ENCODE measurements at regions not wholly inside any gene's neighbourhood (a gene's known extent, or its start where the extent isn't known, plus 50 kb on each side); places are given as distances from the start of the nearest gene placed in this dataset.

GRCh38 chr14:101193106-101193844, 289.8 kb upstream of the RTL1 start (continued):
- no peak for TF ChIP-seq CTCF (IDR thresholded peaks at IDR 0.05)
- TF ChIP-seq EZH2phosphoT487 (IDR thresholded peaks at IDR 0.05; ENCODE audit: borderline replicate concordance, low read depth), result no peak
- no peak for TF ChIP-seq SMC3 (IDR thresholded peaks at IDR 0.05; ENCODE audit: low read depth, low read length)
- no peak for TF ChIP-seq POLR2AphosphoS5 (IDR thresholded peaks at IDR 0.05; ENCODE audit: low read depth, low read length)
- no peak for TF ChIP-seq GATA2 (CRISPR knock-in tag; IDR thresholded peaks at IDR 0.05)
- no peak for TF ChIP-seq RXRA (IDR thresholded peaks at IDR 0.05; ENCODE audit: borderline replicate concordance, low read depth)

GRCh38 chr14:101193845-101194372, 290.4 kb upstream of the RTL1 start:
- H2AFZ ChIP-seq (ENCODE audit: low read depth), result no peak overlapping the region
- no peaks in the 10 kb centered on the region for H3K36me3 ChIP-seq (replicated peaks in 1 of 2; ENCODE audit: control insufficient read depth in 1 of 2, insufficient read depth in 2 of 2, low read length in 1 of 2)
- TF ChIP-seq GABPA (IDR thresholded peaks at IDR 0.05; ENCODE audit: low read depth) (no peak), ZBTB33 (IDR thresholded peaks at IDR 0.05; ENCODE audit: borderline replicate concordance, low read depth) (no peak), RFX5 (IDR thresholded peaks at IDR 0.05; ENCODE audit: low read length) (no peak), TCF12 (IDR thresholded peaks at IDR 0.05) (no peak), USF1 (IDR thresholded peaks at IDR 0.05; ENCODE audit: borderline replicate concordance, low read depth) (no peak), TAF1 (IDR thresholded peaks at IDR 0.05; ENCODE audit: borderline replicate concordance, low read depth, low read length) (no peak), JUND (IDR thresholded peaks at IDR 0.05) (no peak), RXRA (IDR thresholded peaks at IDR 0.05; ENCODE audit: borderline replicate concordance, low read depth) (no peak)
- H3K27me3 ChIP-seq (ENCODE audit: insufficient read depth), result no peaks in the 10 kb centered on the region
- H3K9ac ChIP-seq, result no peak overlapping the region
- no peaks in the 10 kb centered on the region for H3K9me2 ChIP-seq
- H3K9me3 ChIP-seq, result no peaks in the 10 kb centered on the region
- H4K20me1 ChIP-seq (ENCODE audit: insufficient read depth), result no peaks in the 10 kb centered on the region
- no peak overlapping the region for H3K4me2 ChIP-seq
- CTCF ChIA-PET, result interaction anchor here (1.7 kb wide), 1 partner anchor 11 kb away, joined by 5 read pairs; no protein-coding TSS in a partner anchor
- DNase-seq, result no peak
- H3K79me2 ChIP-seq (ENCODE audit: insufficient read depth), result no peaks in the 10 kb centered on the region
- POLR2A ChIA-PET, result no interaction called here
- H3K27ac ChIP-seq (ENCODE audit: low read depth in 2 of 2, low read length in 1 of 2), result no peak overlapping the region
- no peak overlapping the region for H3K4me3 ChIP-seq (ENCODE audit: low read depth in 2 of 2, low read length in 1 of 2)
- no peaks in the 10 kb centered on the region for H3F3A ChIP-seq (replicated peaks; ENCODE audit: insufficient read depth)
- peaks cover 0 to 22% of the 10 kb centered on the region in 2 experiments; a peak in 1 of 4 replicates for H3K4me1 ChIP-seq (ENCODE audit: control insufficient read depth in 1 of 2, insufficient read depth in 2 of 2, low read depth in 1 of 2, low read length in 1 of 2)
- WGBS (ENCODE audit: low lambda C conversion rate), result 67% methylated on average over 11 of the region's 15 CpGs

Measured in SK-N-SH (cell line).